RKO (cell line): ENCODE measurements at regions not wholly inside any gene's neighbourhood (a gene's known extent, or its start where the extent isn't known, plus 50 kb on each side); places are given as distances from the start of the nearest gene placed in this dataset.
"Not testable (repeated sequence)": the region's sequence is repeated elsewhere in the genome, so short reads cannot be mapped to it uniquely, and the experiment has no call there.

ENCODE experiments used
- DNase-seq: peaks from one replicate; pipeline ENCODE4 v3.0.0-alpha.2; 2016; ENCODE audit warnings: low spot score

GRCh38 chr3:5813521-5813920 lies 626.0 kb downstream of the EDEM1 start:
- DNase-seq, result no peak

GRCh38 chr3:5822843-5823242 lies 635.3 kb downstream of the EDEM1 start:
- no peak for DNase-seq

GRCh38 chr3:5826467-5826866 lies 639.0 kb downstream of the EDEM1 start:
- DNase-seq, result no peak

GRCh38 chr3:5828251-5828650 lies 640.7 kb downstream of the EDEM1 start:
- no peak for DNase-seq

GRCh38 chr3:5840056-5840455 lies 652.5 kb downstream of the EDEM1 start:
- DNase-seq, result no peak

DNA sequence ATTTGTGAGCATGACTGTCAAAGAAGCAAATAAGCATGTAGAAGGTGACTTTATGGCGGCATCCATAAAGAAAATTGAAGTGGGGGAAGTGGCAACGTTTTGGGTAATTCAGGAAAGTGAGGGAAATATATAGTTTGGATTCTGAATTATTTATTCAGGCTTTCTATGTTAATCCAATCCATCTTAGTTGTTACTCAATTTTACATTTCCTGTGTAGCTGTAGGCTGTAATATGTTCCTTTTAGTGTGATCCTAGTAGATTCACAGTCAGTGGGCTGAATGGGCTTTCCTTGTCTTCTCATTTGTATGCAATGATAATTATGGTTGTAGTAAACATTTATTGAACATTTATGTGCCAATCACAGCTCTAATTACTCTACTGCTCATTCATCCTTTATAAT lies 654.1 kb downstream of the EDEM1 start:
- no peak for DNase-seq

DNA sequence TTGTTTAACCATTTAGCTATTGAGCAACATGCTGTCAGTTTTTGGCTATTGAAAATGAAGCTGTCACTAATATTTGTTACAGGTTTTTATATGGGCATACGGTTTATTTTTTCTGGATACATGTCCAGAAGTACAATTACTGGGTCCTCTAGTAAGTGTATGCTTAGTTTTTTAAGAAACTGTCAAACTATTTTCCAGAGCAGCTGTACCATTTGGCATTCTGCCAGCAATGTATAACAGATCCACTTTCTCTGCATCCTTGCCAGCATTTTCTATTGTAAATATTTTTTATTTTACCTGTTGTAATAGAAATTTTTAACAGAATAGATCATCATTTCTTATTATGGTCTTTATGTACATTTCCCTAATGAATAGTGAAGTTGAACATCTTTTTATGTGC lies 658.8 kb downstream of the EDEM1 start:
- DNase-seq, result no peak

- DNase-seq, result no peak
Measured at GRCh38 chr3:5861151-5861550, 673.6 kb downstream of the EDEM1 start.

- no peak for DNase-seq
Measured at GRCh38 chr3:5874931-5875341, 687.4 kb downstream of the EDEM1 start.

GRCh38 chr3:5888851-5889250 lies 701.3 kb downstream of the EDEM1 start:
- no peak for DNase-seq

- no peak for DNase-seq
Measured at GRCh38 chr3:5889374-5889773, 701.9 kb downstream of the EDEM1 start.

- no peak for DNase-seq
Measured at GRCh38 chr3:5891711-5892110, 704.2 kb downstream of the EDEM1 start.

DNA sequence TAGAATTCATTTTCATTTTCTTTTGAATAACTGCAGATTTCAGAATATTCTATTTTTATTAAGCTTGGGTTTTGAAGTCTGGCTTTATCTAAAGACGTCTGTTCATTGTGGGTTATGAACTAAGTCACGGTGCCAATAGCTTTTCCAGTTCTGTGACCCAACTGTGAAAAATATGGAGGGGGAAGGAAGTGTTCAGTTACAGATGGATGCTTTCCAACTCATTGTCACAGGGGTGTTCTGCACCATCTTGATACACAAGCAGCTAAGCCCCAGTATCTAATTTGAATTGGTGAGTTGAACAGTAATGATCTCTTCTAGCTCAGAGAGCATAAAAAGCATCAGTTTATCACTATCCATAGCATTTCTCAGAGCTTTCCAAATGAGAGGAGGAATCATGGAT lies 710.6 kb downstream of the EDEM1 start:
- DNase-seq, result no peak

DNA sequence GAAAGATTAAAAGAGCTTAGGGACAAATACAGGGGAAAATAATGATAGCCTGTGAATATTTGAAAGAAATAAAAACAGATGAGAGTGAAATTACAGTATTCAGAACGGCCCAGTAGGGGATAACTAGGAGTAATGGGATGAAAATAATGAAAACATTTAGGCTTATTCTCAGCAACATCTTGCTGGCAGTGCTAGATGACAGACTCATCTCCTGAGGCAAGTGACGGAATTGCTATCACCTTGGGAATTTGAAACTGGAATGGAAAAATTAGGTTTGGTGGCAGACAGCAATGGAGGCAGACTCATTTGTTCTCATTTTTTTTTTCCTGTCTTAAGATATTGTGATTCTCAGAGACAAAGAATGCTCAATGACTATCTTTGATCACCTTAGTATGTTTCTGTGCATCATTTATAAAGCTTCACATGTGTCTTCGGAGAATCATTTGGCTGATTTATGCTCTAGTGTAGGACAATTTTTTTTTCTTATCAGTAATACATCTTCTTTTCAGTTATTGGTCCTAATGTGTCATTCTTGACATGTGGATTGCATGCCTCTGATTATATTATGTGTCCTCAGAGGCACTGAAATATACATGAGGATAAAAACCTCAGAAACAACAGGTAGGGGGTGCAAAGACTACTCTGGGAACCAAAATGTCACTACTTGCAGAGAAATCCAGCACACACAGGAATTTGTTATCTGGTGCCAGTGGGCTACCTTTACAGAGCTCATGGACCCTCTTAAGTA lies 711.7 kb downstream of the EDEM1 start:
- DNase-seq, result no peak

DNA sequence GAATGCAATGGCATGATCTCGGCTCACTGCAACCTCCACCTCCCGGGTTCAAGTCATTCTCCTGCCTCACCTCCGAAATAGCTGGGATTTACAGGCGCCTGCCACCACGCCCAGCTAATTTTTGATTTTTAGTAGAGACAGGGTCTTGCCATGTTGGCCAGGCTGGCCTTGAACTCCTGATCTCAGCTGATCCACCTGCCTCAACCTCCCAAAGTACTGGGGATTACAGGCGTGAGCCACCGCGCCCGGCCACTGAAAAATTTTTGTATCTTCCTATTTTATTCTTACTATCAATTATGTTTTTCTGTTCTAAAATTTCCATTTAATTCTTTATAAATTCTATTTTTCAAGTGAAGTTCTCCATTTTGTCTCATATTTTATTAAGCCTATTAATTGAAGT lies 730.4 kb downstream of the EDEM1 start:
- no peak for DNase-seq

DNA sequence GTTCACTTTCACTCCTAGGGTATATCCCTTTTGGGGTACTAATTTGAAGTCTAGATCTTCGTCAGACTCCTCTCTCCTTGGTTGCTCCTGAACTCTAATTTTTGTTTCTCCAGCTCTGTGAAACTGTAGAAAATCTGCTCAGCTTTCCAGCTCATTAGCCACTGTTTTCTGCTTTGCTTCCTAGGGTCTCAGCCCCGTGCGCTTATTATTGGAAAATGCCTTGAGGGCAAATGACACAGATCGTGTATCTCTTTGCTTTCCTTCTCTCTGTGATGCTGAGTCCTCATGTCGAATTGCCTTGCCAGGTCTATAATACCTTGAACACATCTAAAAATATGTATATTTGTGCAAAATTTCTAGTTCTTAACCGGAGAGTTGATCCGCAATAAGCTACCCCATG lies 731.1 kb downstream of the EDEM1 start:
- DNase-seq, result no peak

DNA sequence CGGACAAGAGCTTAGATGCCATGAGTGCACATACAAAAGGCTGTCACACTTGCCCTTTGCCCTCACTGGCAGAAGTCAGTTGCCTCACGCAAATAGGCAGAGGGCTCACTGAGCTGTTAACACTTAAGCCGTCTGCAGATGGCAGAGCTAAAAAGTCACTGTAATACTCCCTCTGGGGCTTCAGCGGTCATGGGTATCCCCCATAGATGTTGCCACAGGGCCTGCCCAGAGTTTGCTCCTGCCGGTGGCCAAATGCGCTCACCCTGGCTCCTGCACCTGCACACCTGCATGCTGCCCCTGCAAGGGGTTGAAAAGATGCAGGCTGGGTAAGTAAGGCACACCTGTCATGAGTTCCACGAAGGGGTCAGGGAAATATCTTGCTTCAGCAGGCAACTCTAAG lies 741.5 kb downstream of the EDEM1 start:
- no peak for DNase-seq

DNA sequence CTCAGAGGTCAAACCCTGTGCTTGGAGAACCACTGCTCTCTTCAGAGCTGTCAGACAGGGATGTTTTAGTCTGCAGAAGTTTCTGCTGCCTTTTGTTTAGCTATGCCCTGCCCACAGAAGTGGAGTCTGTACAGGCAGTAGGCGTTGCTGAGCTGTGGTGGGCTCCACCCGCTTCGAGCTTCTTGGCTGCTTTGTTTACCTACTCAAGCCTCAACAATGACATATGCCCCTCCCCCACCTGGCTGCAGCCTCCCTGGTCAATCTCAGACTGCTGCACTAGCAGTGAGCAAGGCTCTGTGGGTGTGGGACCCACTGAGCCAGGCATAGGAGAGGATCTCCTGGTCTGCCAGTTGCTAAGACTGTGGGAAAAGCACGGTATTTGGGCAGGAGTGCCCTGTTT lies 756.6 kb downstream of the EDEM1 start:
- DNase-seq, result not testable (repeated sequence)

DNA sequence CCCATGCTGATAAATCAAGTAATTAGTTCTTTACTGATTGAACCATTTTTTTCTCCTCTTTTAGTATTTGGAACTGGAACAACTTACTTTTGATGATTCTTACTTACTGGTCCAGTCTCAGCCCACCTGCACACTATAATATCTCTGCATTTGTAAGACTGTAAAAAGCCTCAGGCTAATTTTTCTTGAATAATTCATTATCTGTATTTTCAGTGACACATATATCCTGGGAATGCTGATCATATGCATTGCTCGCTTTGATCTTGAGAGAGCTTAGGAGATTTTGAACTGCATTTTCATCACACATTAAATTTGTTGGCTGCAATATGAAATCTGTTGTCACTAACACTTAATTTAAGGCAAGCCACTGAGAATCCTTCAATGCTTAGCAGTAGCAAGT lies 760.6 kb downstream of the EDEM1 start:
- DNase-seq, result no peak

GRCh38 chr3:5951026-5951425 lies 763.5 kb downstream of the EDEM1 start:
- DNase-seq, result no peak

DNA sequence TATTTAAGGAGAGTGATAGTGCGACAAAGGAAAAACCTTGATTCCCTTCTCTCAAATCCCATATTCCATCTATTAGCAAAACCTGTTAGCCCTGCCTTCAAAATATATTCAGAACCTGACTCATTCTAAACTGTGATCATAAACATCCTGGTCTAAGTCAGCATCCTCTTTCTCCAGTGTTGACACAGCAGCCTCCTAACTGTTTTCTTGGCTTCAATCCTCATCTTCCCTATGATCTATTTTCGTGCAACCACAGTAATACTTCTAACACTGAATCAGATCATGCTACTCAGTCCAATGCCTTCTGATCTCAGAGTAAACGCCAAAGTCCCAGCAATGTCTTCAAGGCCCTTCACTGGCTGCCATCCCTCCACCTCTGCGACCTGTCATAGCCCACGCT lies 785.1 kb downstream of the EDEM1 start:
- DNase-seq, result peak; percentile 3

DNA sequence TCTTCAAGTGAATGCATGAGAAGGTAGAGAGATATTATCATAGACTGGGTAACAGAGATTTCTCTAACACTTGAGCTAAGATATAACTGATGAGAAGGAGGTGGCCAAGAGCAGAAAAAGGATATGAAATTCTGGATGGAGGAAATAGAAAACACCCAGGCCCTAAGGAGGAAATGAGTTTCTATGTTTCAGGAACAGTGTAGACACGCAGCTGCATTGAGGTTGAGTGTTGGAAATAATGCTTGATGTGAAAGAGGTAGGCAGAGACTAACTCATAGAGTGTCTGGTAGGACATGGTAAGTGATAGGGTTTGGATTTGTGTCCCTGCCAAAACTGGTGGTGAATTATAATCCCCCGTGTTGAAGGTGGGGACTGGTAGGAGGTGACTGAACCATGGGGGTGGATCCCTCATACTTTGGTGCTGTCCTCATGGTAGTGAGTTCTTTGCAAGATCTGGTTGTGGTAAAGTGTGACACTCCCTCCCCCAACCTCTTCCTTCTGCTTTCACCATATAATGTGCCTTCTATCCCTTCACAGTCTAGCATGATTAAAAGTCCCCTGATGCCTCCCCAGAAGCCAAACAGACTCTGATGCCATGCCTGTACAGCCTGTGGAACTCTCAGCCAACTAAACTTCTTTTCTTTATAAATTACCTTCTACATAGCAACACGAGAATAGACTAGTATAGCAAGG lies 787.3 kb downstream of the EDEM1 start:
- DNase-seq, result no peak

GRCh38 chr3:5977331-5977730 lies 789.8 kb downstream of the EDEM1 start:
- DNase-seq, result no peak

DNA sequence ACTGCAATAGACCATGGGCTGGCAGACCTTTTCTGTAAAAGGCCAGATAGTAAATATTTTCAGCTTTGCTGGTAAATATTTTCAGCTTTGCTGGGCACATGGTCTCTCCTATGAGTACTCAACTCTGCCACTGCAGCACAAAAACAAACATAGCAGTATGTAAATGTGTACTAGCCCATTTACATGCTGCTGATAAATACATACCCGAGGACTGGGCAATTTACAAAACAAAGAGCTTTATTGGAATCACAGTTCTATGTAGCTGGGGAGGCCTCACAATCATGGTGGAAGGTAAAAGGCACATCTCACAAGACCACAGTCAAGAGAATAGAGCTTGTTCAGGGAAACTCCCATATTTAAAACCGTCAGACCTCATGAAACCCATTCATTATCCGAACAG lies 793.0 kb downstream of the EDEM1 start:
- no peak for DNase-seq
